Gastroesophageal sphincter (tissue), 3 donors: ENCODE measurements at regions not wholly inside any gene's neighbourhood (a gene's known extent, or its start where the extent isn't known, plus 50 kb on each side); places are given as distances from the start of the nearest gene placed in this dataset.

Experiments
- CTCF ChIP-seq, 4 experiments: fragments of 200-600 bp in 2 of 4; fragments of 450-650 bp in 2 of 4; sonication (generic) in 1 of 4; IDR thresholded peaks; one replicate each; pipeline ENCODE4 v1.5.1; 2017 to 2019; ENCODE audit warnings: antibody characterized with exemption in 4 of 4, mild to moderate bottlenecking in 2 of 4, moderate library complexity in 2 of 4
- EP300 ChIP-seq: sonication (generic); formaldehyde crosslinking; IDR thresholded peaks from one replicate; pipeline ENCODE4 v1.6.1; 2017; ENCODE audit warnings: antibody characterized with exemption, mild to moderate bottlenecking
- POLR2A ChIP-seq, 2 donors: fragments of 450-650 bp; IDR thresholded peaks; one replicate each; pipeline ENCODE4 v1.6.1; 2017; ENCODE audit warnings: antibody characterized with exemption in 2 of 2, mild to moderate bottlenecking in 2 of 2, moderate library complexity in 1 of 2
- POLR2AphosphoS5 ChIP-seq: sonication (generic); formaldehyde crosslinking; IDR thresholded peaks from one replicate; pipeline ENCODE4 v1.6.1; 2017; ENCODE audit warnings: antibody characterized with exemption

- TF ChIP-seq POLR2A (IDR thresholded peaks at IDR 0.05): no peak
- no peak for TF ChIP-seq CTCF (IDR thresholded peaks at IDR 0.05)
- TF ChIP-seq POLR2AphosphoS5: no peak
- no peak for TF ChIP-seq EP300
Measured at GRCh38 chr5:12147513-12147912, 243.3 kb upstream of the CTNND2 start.
